IMR-90 (cell line): ENCODE measurements at regions not wholly inside any gene's neighbourhood (a gene's known extent, or its start where the extent isn't known, plus 50 kb on each side); places are given as distances from the start of the nearest gene placed in this dataset.

ENCODE experiments used
- MXI1 ChIP-seq: IDR thresholded peaks from 2 replicates; pipeline ENCODE4 v1.6.1; 2012; ENCODE audit warnings: low read depth, mild to moderate bottlenecking, low read length, moderate library complexity, borderline replicate concordance
- RAD21 ChIP-seq: IDR thresholded peaks from 2 replicates; pipeline ENCODE4 v1.6.1; 2012; ENCODE audit warnings: low read length, improper control_type of control experiment
- TF ChIP-seq, protein P1 (sequence below): conservative IDR thresholded peaks from 2 replicates; pipeline ENCODE4 v1.5.1; 2012; ENCODE audit warnings: mild to moderate bottlenecking, low read depth, low read length, improper control_type of control experiment

DNA sequence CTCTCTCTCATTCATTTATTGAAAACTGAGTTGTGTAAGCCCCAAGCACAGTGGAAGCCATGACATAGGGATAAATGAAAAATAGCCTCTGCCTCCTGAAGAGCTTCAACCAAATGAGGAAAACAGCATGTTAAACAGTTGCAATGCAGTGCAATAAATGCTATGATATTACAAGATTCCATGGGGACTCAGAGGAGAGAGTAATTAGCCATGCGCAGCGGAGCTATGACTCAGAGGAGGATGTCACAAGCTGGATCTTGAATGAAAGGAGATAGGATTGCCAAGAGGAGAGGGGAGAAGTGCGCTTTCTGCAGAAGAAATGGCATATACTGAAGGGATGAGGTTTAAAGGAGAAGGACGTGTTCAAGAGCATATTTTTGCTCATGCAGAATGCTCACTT, 231.3 kb upstream of the PLXNA2 start:
- TF ChIP-seq RAD21 (no peak), MXI1 (no peak)
- TF ChIP-seq, protein P1, sequence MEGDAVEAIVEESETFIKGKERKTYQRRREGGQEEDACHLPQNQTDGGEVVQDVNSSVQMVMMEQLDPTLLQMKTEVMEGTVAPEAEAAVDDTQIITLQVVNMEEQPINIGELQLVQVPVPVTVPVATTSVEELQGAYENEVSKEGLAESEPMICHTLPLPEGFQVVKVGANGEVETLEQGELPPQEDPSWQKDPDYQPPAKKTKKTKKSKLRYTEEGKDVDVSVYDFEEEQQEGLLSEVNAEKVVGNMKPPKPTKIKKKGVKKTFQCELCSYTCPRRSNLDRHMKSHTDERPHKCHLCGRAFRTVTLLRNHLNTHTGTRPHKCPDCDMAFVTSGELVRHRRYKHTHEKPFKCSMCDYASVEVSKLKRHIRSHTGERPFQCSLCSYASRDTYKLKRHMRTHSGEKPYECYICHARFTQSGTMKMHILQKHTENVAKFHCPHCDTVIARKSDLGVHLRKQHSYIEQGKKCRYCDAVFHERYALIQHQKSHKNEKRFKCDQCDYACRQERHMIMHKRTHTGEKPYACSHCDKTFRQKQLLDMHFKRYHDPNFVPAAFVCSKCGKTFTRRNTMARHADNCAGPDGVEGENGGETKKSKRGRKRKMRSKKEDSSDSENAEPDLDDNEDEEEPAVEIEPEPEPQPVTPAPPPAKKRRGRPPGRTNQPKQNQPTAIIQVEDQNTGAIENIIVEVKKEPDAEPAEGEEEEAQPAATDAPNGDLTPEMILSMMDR = no peak
